ENCODE measurements at regions not wholly inside any gene's neighbourhood (a gene's known extent, or its start where the extent isn't known, plus 50 kb on each side); places are given as distances from the start of the nearest gene placed in this dataset.

GRCh38 chr6:164154588-164154987 is 740.1 kb downstream of the QKI start:
- no peak for TF ChIP-seq ZNF565 (CRISPR knock-in tag; conservative IDR thresholded peaks at IDR 0.05; ENCODE audit: low read depth)
- TF ChIP-seq ZFP3 (CRISPR knock-in tag; IDR thresholded peaks at IDR 0.05) = no peak
- TF ChIP-seq PATZ1 (CRISPR knock-in tag; IDR thresholded peaks at IDR 0.05; ENCODE audit: borderline replicate concordance) = no peak
- no peak for TF ChIP-seq ZFP30 (CRISPR knock-in tag; IDR thresholded peaks at IDR 0.05)
- TF ChIP-seq RARB (CRISPR knock-in tag; IDR thresholded peaks at IDR 0.05) = no peak
- no peak for TF ChIP-seq ARNTL (CRISPR knock-in tag; IDR thresholded peaks at IDR 0.05; ENCODE audit: borderline replicate concordance, low read depth)
- no peak for TF ChIP-seq OSR1 (CRISPR knock-in tag; IDR thresholded peaks at IDR 0.05)
- no peak for TF ChIP-seq ISL1 (CRISPR knock-in tag; IDR thresholded peaks at IDR 0.05)

Measured in SK-N-SH treated with all-trans-retinoic acid at 6 μM for 48 hours (cell line).